Stimulated activated CD4-positive, alpha-beta T cell treated with anti-CD3 and anti-CD28 coated beads, Interleukin-4, amount 100 ng/mL, for 4 hours (primary cell): ENCODE measurements at regions not wholly inside any gene's neighbourhood (a gene's known extent, or its start where the extent isn't known, plus 50 kb on each side); places are given as distances from the start of the nearest gene placed in this dataset.

Experiments used
- DNase-seq, 2 experiments: peaks; one replicate each; pipeline ENCODE4 v3.0.0-alpha.2; 2020

GRCh38 chr3:5431146-5431545 is 243.6 kb downstream of the EDEM1 start:
- DNase-seq = no peak

GRCh38 chr3:5431811-5432378 is 244.4 kb downstream of the EDEM1 start:
- no peak for DNase-seq

GRCh38 chr3:5437296-5437782 is 249.8 kb downstream of the EDEM1 start:
- no peak for DNase-seq

GRCh38 chr3:5437783-5438323 is 250.3 kb downstream of the EDEM1 start:
- no peak for DNase-seq

- DNase-seq = no peak
Measured at GRCh38 chr3:5441401-5441800, 253.9 kb downstream of the EDEM1 start.

GRCh38 chr3:5442106-5442785 is 254.7 kb downstream of the EDEM1 start:
- DNase-seq = no peak

GRCh38 chr3:5442786-5443138 is 255.3 kb downstream of the EDEM1 start:
- DNase-seq = no peak

- DNase-seq = no peak
Measured at GRCh38 chr3:5444253-5444652, 256.7 kb downstream of the EDEM1 start.

GRCh38 chr3:5445676-5446201 is 258.2 kb downstream of the EDEM1 start:
- DNase-seq = no peak

- no peak for DNase-seq
Measured at GRCh38 chr3:5448246-5448645, 260.7 kb downstream of the EDEM1 start.

GRCh38 chr3:5448816-5449215 is 261.3 kb downstream of the EDEM1 start:
- DNase-seq = no peak

- DNase-seq = no peak
Measured at GRCh38 chr3:5456199-5456598, 268.7 kb downstream of the EDEM1 start.

GRCh38 chr3:5458526-5458925 is 271.0 kb downstream of the EDEM1 start:
- DNase-seq = no peak

- no peak for DNase-seq
Measured at GRCh38 chr3:5462086-5462485, 274.6 kb downstream of the EDEM1 start.

- no peak for DNase-seq
Measured at GRCh38 chr3:5463991-5464390, 276.5 kb downstream of the EDEM1 start.

- no peak for DNase-seq
Measured at GRCh38 chr3:5464649-5465048, 277.1 kb downstream of the EDEM1 start.

GRCh38 chr3:5465183-5465582 is 277.7 kb downstream of the EDEM1 start:
- DNase-seq = no peak

- DNase-seq = no peak
Measured at GRCh38 chr3:5466065-5466464, 278.6 kb downstream of the EDEM1 start.

- no peak for DNase-seq
Measured at GRCh38 chr3:5466717-5467116, 279.2 kb downstream of the EDEM1 start.

- no peak for DNase-seq
Measured at GRCh38 chr3:5473471-5473870, 286.0 kb downstream of the EDEM1 start.

GRCh38 chr3:5476403-5476802 is 288.9 kb downstream of the EDEM1 start:
- no peak for DNase-seq

GRCh38 chr3:5479229-5479799 is 291.8 kb downstream of the EDEM1 start:
- no peak for DNase-seq

GRCh38 chr3:5480190-5480589 is 292.7 kb downstream of the EDEM1 start:
- DNase-seq = no peak

GRCh38 chr3:5485427-5485826 is 297.9 kb downstream of the EDEM1 start:
- no peak for DNase-seq
